Prostate gland (tissue), 2 donors: ENCODE measurements at regions not wholly inside any gene's neighbourhood (a gene's known extent, or its start where the extent isn't known, plus 50 kb on each side); places are given as distances from the start of the nearest gene placed in this dataset.

Experiments used
- DNase-seq: peaks from one replicate; pipeline ENCODE4 v3.0.0-alpha.2; 2019; ENCODE audit warnings: low spot score
- H3K27ac ChIP-seq, 2 donors: fragments of 200-600 bp; sonication (generic); 2 replicates each; pipeline ENCODE4 v1.5.1; 2017 to 2019
- H3K27me3 ChIP-seq: fragments of 200-600 bp; sonication (generic); replicated peaks from 2 replicates; pipeline ENCODE4 v1.5.1; 2019; ENCODE audit not compliant: insufficient read depth
- H3K36me3 ChIP-seq, 2 donors: fragments of 200-600 bp; sonication (generic); 1 replicate in 1 of 2; 2 replicates in 1 of 2; pipeline versions ENCODE4 v1.5.1 to v1.8.1; 2017 to 2019
- H3K4me1 ChIP-seq: fragments of 200-600 bp; sonication (generic); replicated peaks from 2 replicates; pipeline ENCODE4 v1.5.1; 2019
- H3K4me3 ChIP-seq, 2 donors: fragments of 200-600 bp; sonication (generic); 2 replicates each; pipeline ENCODE4 v1.5.1; 2017 to 2019
- H3K9me3 ChIP-seq: fragments of 200-600 bp; sonication (generic); 2 replicates; pipeline ENCODE4 v1.5.1; 2017
- POLR2A ChIP-seq: fragments of 450-650 bp; IDR thresholded peaks from one replicate; pipeline ENCODE4 v1.6.1; 2016; ENCODE audit warnings: antibody characterized with exemption, mild to moderate bottlenecking
- POLR2AphosphoS5 ChIP-seq: sonication (generic); formaldehyde crosslinking; IDR thresholded peaks from one replicate; pipeline ENCODE4 v1.6.1; 2017; ENCODE audit warnings: antibody characterized with exemption
- WGBS: methylation state at CpG from one replicate; pipeline ENCODE4 v1.1.5; 2018; 5-methylcytosine and 5-hydroxymethylcytosine counted together
- intact Hi-C: fragments of 100-400 bp; cut with DNase I; formaldehyde crosslinking; loops from one replicate; pipeline ENCODE4 v1.14.2; 2022
- TF ChIP-seq, protein P1 (sequence below), 4 experiments: fragments of 200-600 bp in 2 of 4; fragments of 450-650 bp in 2 of 4; sonication (generic) in 2 of 4; IDR thresholded peaks; 1 replicate in 3 of 4; 2 replicates in 1 of 4; pipeline ENCODE4 v1.5.1; 2016 to 2019; ENCODE audit warnings: antibody characterized with exemption in 4 of 4, mild to moderate bottlenecking in 2 of 4, moderate library complexity in 2 of 4

DNA sequence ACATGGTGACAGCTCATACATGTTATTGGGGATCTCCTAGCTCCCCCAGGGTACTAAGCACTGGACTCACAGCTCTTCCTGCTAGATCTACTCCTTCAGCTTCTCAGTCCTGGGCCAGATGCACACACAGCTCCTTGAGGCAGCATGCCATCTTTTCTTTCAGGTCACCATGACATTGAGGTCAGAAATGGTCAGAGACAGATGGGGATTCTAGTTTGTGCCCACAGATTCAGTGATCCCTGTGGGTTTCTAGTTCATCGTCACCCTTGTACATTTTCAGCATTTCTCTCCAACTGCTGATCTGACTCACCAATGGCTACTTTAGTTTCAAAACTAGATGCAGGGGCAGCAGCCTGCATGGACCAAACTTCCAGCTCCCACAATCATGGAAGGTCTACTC lies 560.7 kb upstream of the PSMD7 start:
- Histone ChIP-seq H3K9me3 (no peaks in the 10 kb centered on the region), H3K36me3 (no peaks in the 10 kb centered on the region), H3K27me3 (no peaks in the 10 kb centered on the region), H3K27ac (no peak overlapping the region), H3K4me3 (no peak overlapping the region), H3K4me1 (no peaks in the 10 kb centered on the region)
- no peak for DNase-seq
- intact Hi-C loops: no loop called here
- TF ChIP-seq POLR2AphosphoS5 (no peak), POLR2A (no peak)
- TF ChIP-seq, protein P1, sequence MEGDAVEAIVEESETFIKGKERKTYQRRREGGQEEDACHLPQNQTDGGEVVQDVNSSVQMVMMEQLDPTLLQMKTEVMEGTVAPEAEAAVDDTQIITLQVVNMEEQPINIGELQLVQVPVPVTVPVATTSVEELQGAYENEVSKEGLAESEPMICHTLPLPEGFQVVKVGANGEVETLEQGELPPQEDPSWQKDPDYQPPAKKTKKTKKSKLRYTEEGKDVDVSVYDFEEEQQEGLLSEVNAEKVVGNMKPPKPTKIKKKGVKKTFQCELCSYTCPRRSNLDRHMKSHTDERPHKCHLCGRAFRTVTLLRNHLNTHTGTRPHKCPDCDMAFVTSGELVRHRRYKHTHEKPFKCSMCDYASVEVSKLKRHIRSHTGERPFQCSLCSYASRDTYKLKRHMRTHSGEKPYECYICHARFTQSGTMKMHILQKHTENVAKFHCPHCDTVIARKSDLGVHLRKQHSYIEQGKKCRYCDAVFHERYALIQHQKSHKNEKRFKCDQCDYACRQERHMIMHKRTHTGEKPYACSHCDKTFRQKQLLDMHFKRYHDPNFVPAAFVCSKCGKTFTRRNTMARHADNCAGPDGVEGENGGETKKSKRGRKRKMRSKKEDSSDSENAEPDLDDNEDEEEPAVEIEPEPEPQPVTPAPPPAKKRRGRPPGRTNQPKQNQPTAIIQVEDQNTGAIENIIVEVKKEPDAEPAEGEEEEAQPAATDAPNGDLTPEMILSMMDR (IDR thresholded peaks at IDR 0.05): no peak
- WGBS: 100% methylated on average over 1 of the region's 1 CpG

DNA sequence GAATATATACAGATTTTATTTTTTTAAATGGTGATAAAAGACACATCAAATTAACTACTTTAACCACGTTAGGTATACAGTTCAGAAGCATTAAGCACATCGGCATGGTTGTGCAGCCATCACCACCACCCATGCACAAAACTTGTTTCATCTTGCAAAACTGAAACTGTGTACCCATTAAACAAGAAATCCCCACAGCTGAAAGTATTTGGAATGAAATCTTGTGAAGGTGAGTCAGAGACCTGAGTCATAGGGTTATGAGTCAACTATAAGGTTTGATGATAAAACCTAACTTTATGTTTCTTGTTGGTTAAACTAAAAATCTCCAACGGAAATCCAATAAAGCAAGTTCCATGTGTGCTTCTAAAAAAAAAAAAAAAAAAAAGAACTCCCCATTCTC lies 561.6 kb upstream of the PSMD7 start:
- H3K4me3 ChIP-seq: no peak overlapping the region
- H3K36me3 ChIP-seq: no peaks in the 10 kb centered on the region
- no peaks in the 10 kb centered on the region for H3K9me3 ChIP-seq
- peak; percentile 62 for TF ChIP-seq POLR2AphosphoS5
- TF ChIP-seq, protein P1 (IDR thresholded peaks at IDR 0.05): no peak
- no peak for DNase-seq
- no peaks in the 10 kb centered on the region for H3K4me1 ChIP-seq
- H3K27ac ChIP-seq: no peak overlapping the region
- intact Hi-C loops: no loop called here
- 36% methylated on average over 3 of the region's 3 CpGs for WGBS
- H3K27me3 ChIP-seq: no peaks in the 10 kb centered on the region

DNA sequence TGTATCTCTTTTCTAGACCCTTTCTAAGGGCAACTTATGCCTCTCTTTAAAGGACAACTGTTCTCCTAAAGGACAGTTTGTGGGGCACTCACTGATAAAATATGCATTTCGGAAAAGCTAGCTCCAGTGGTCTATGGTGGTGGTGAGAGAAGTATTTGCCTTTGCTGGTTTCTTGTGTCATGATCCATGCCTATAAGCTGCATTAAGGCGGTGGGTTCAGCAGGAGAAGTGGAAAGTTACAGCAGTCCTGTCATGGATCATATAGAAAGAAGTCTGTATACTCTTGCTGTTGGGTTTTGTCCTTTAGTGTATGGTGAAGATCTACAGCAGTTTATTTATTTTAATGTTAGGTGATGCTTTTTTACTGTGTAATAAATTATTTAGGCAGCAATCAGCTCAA lies 563.9 kb upstream of the PSMD7 start:
- TF ChIP-seq POLR2AphosphoS5 (no peak), POLR2A (no peak)
- TF ChIP-seq, protein P1 (IDR thresholded peaks at IDR 0.05): no peak
- no peak overlapping the region for H3K27ac ChIP-seq
- H3K27me3 ChIP-seq: no peaks in the 10 kb centered on the region
- intact Hi-C loops: no loop called here
- WGBS: 92% methylated on average over 2 of the region's 2 CpGs
- no peaks in the 10 kb centered on the region for H3K9me3 ChIP-seq
- no peaks in the 10 kb centered on the region for H3K4me1 ChIP-seq
- DNase-seq: no peak
- H3K36me3 ChIP-seq: no peaks in the 10 kb centered on the region
- H3K4me3 ChIP-seq: no peak overlapping the region

DNA sequence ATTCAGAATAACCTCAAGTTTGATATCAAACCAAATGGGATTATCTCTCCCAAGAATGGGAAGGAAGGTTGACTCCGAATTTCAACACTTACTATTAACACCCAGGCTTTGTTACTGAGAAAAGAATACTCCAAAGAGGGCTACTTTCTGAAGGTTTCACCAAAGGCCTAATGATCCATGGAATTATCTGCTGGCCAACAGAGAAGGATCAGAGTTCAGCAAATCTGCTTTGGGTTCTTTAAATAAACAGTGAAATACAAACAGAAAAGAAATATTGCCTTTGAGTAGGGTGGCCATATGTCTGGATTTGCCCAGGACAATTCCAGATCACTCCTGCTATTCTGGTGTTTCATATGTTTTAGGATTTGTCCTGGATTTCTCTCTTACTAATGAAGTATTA lies 564.5 kb upstream of the PSMD7 start:
- no peaks in the 10 kb centered on the region for H3K27me3 ChIP-seq
- no peak overlapping the region for H3K27ac ChIP-seq
- DNase-seq: no peak
- TF ChIP-seq, protein P1 (IDR thresholded peaks at IDR 0.05): no peak
- TF ChIP-seq POLR2AphosphoS5 (no peak), POLR2A (no peak)
- H3K4me3 ChIP-seq: no peak overlapping the region
- 88% methylated on average over 1 of the region's 1 CpG for WGBS
- intact Hi-C loops: no loop called here
- no peaks in the 10 kb centered on the region for H3K9me3 ChIP-seq
- H3K4me1 ChIP-seq: no peaks in the 10 kb centered on the region
- no peaks in the 10 kb centered on the region for H3K36me3 ChIP-seq

DNA sequence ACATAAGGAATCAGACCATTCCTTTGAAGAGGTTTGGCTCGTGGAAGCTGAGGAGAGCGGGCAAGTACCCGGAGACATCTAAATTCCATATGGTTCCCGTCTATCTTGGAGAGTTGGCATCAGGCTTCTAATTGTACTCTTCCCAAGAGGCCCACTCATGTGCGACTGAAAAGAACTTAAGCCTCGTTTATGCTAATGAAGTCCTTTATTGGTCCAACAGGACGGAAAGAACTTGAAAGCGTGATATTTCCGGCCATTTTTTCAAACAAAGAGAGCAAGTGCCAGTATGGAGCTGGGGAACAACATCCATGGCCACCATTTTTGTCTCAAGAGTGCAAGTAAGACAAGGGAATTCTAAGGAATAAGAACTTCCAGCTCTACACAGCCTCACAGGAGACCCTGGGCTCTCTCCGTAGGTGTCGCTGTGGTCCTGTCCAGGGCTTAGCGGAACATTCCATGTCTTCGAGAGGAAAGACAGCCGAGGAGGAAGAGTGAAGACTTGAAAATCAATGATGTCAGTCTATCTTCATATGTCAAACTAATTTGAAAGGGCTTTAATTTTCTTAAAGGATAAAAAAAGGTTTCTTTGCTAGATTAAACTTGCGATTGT lies 566.0 kb upstream of the PSMD7 start:
- intact Hi-C loops: no loop called here
- H3K9me3 ChIP-seq: no peaks in the 10 kb centered on the region
- no peak overlapping the region for H3K4me3 ChIP-seq
- no peak for DNase-seq
- no peaks in the 10 kb centered on the region for H3K27me3 ChIP-seq
- TF ChIP-seq POLR2AphosphoS5: no peak
- no peak for TF ChIP-seq POLR2A
- TF ChIP-seq, protein P1 (IDR thresholded peaks at IDR 0.05): no peak
- no peaks in the 10 kb centered on the region for H3K36me3 ChIP-seq
- no peaks in the 10 kb centered on the region for H3K4me1 ChIP-seq
- WGBS: 93% methylated on average over 15 of the region's 15 CpGs
- H3K27ac ChIP-seq: no peak overlapping the region
